Endothelial cell of umbilical vein (primary cell): ENCODE measurements at regions not wholly inside any gene's neighbourhood (a gene's known extent, or its start where the extent isn't known, plus 50 kb on each side); places are given as distances from the start of the nearest gene placed in this dataset.

ENCODE experiments used
- BruUV-seq: library from RNA; stranded (reverse); fragments of 400-500 nt; replicated peaks from 2 replicates; lab custom pipeline; 2021; lab: Mats Ljungman, UMichigan
- CTCF ChIA-PET: fragments of 300-600, 350-600 bp; sonication (Branson Sonifier 250); formaldehyde crosslinking; loops from one replicate; lab custom pipeline; 2021; ENCODE audit warnings: antibody characterized with exemption, inconsistent platforms; lab: Charles Lee
- POLR2A ChIA-PET: fragments of 300-600, 350-600 bp; sonication (Branson Sonifier 250); formaldehyde crosslinking; loops from one replicate; lab custom pipeline; 2021; ENCODE audit warnings: antibody characterized with exemption, inconsistent platforms; lab: Charles Lee
- DNase-seq: peaks from one replicate; pipeline ENCODE4 v3.0.0-alpha.2; 2011; ENCODE audit warnings: low read depth, low spot score
- FAIRE-seq: peaks from 2 replicates; lab custom pipeline; 2011; peaks lifted over from hg19 to GRCh38; lab: Jason Lieb, UNC
- H2AFZ ChIP-seq: 2 replicates; pipeline ENCODE4 v1.6.0; 2012; ENCODE audit warnings: low read depth, low read length, control low read depth, inconsistent platforms
- H3K27ac ChIP-seq: 2 replicates; pipeline ENCODE4 v1.5.1; 2011; ENCODE audit warnings: low read depth, mild to moderate bottlenecking, control low read depth, low read length, moderate library complexity; ENCODE audit not compliant: insufficient read depth
- H3K27me3 ChIP-seq, 2 experiments: 2 replicates each; pipeline versions ENCODE4 v1.6.0 to v1.6.1; 2011; ENCODE audit warnings: low read length in 2 of 2, mixed read lengths in 1 of 2; ENCODE audit not compliant: control insufficient read depth in 2 of 2, insufficient read depth in 2 of 2
- H3K36me3 ChIP-seq, 2 experiments: 2 replicates in 1 of 2; 3 replicates in 1 of 2; pipeline ENCODE4 v1.5.1; 2011; ENCODE audit warnings: low read length in 2 of 2, mild to moderate bottlenecking in 1 of 2, moderate library complexity in 1 of 2; ENCODE audit not compliant: control insufficient read depth in 2 of 2, insufficient read depth in 2 of 2; ENCODE audit errors: extremely low read depth in 1 of 2
- H3K4me1 ChIP-seq: 3 replicates; pipeline ENCODE4 v1.5.1; 2011; ENCODE audit warnings: mild to moderate bottlenecking, low read length; ENCODE audit not compliant: control insufficient read depth, insufficient read depth; ENCODE audit errors: extremely low read depth
- H3K4me2 ChIP-seq: 2 replicates; pipeline ENCODE4 v1.6.1; 2011; ENCODE audit warnings: low read length, control low read depth, mixed read lengths; ENCODE audit not compliant: insufficient read depth
- H3K4me3 ChIP-seq, 3 experiments: fragments of 200-600 bp in 1 of 3; sonication (generic), shearing (Covaris generic) in 1 of 3; replicated peaks in 1 of 3; 2 replicates each; pipeline ENCODE4 v1.5.1; 2011 to 2016; ENCODE audit warnings: control low read depth in 3 of 3, low read length in 3 of 3, mild to moderate bottlenecking in 2 of 3, inconsistent platforms in 1 of 3, low read depth in 1 of 3, moderate library complexity in 1 of 3; ENCODE audit not compliant: insufficient read depth in 1 of 3
- H3K79me2 ChIP-seq: 2 replicates; pipeline ENCODE4 v1.6.0; 2012; ENCODE audit warnings: low read length, inconsistent platforms; ENCODE audit not compliant: control insufficient read depth, insufficient read depth
- H3K9ac ChIP-seq: replicated peaks from 2 replicates; pipeline ENCODE3; 2011; ENCODE audit warnings: low read length, control low read depth; ENCODE audit not compliant: insufficient read depth; ENCODE audit errors: extremely low read depth
- H3K9me1 ChIP-seq: replicated peaks from 3 replicates; pipeline ENCODE4 v1.6.0; 2011; ENCODE audit warnings: mild to moderate bottlenecking, low read length; ENCODE audit not compliant: control insufficient read depth, insufficient read depth; ENCODE audit errors: extremely low read depth
- H3K9me3 ChIP-seq: replicated peaks from 2 replicates; pipeline ENCODE4 v1.5.1; 2012; ENCODE audit warnings: low read length, inconsistent platforms; ENCODE audit not compliant: control insufficient read depth, insufficient read depth
- H4K20me1 ChIP-seq: replicated peaks from 2 replicates; pipeline ENCODE3; 2011; ENCODE audit warnings: mild to moderate bottlenecking, low read length; ENCODE audit not compliant: control insufficient read depth, insufficient read depth; ENCODE audit errors: extremely low read depth
- EZH2 ChIP-seq: IDR thresholded peaks from 2 replicates; pipeline ENCODE4 v1.6.1; 2012; ENCODE audit warnings: borderline replicate concordance, low read depth, mild to moderate bottlenecking, moderate library complexity, low read length, inconsistent platforms; ENCODE audit not compliant: severe bottlenecking
- GATA2 ChIP-seq: IDR thresholded peaks from 2 replicates; pipeline ENCODE4 v1.7.0; 2011; ENCODE audit warnings: low read depth, mild to moderate bottlenecking, moderate library complexity, mixed read lengths, low read length; ENCODE audit not compliant: insufficient read length, insufficient read depth
- JUN ChIP-seq: IDR thresholded peaks from 2 replicates; pipeline ENCODE4 v1.6.1; 2011; ENCODE audit warnings: borderline replicate concordance, low read depth; ENCODE audit not compliant: insufficient read length, insufficient read depth
- MYC ChIP-seq: IDR thresholded peaks from one replicate; pipeline ENCODE4 v1.6.1; 2011; ENCODE audit warnings: mild to moderate bottlenecking, low read depth, low read length
- POLR2AphosphoS5 ChIP-seq: IDR thresholded peaks from 2 replicates; pipeline ENCODE4 v1.6.1; 2012; ENCODE audit warnings: low read depth, mild to moderate bottlenecking, control low read depth, low read length, moderate library complexity; ENCODE audit not compliant: insufficient read depth
- dilution Hi-C: fragments of 300-500 bp; cut with MboI; formaldehyde crosslinking; loops from one replicate; pipeline ENCODE4 v1.15.0; 2019; ENCODE audit warnings: low sequenced_read_pairs; ENCODE audit not compliant: extremely low pct_ligation_motif_present
- intact Hi-C: fragments of 100-400 bp; cut with micrococcal nuclease; formaldehyde crosslinking; loops from one replicate; pipeline ENCODE4 v1.10.0; 2022
- TF ChIP-seq, protein P1 (sequence below), 2 donors: IDR thresholded peaks; 1 replicate in 1 of 2; 2 replicates in 1 of 2; pipeline ENCODE4 v1.5.1; 2011; ENCODE audit warnings: low read length in 2 of 2, mild to moderate bottlenecking in 2 of 2, moderate library complexity in 2 of 2, control low read depth in 1 of 2, inconsistent platforms in 1 of 2, low read depth in 1 of 2; ENCODE audit not compliant: insufficient read depth in 1 of 2; ENCODE audit errors: extremely low read depth in 1 of 2
- TF ChIP-seq, protein P2 (sequence below): IDR thresholded peaks from 2 replicates; pipeline ENCODE4 v1.6.1; 2011; ENCODE audit not compliant: insufficient read depth, insufficient read length

DNA sequence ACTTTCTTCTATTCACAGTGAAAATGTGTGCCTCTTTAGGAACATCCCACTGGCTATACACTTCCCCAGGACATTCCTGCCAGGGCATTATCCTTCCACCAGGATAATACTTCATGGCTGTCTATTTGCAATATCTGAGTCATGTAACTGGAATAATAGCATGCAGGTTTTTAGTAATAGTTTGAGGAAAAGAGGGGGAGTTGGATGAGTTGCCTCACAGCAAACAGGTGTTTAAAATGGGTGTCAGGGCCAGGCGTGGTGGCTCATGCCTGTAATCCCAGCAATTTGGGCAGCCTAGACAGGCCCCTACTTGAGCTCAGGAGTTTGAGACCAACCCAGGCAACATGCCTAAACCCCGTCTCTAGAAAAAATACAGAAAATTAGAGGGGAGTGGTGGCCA lies 585.9 kb downstream of the DIPK2A start:
- dilution Hi-C loops = no loop called here

More for the DNA sequence above, 585.9 kb downstream of the DIPK2A start:
- Histone ChIP-seq H3K36me3 (no peaks in the 10 kb centered on the region), H2AFZ (no peak overlapping the region), H3K9ac (no peak overlapping the region), H3K4me2 (no peak overlapping the region), H3K9me3 (no peaks in the 10 kb centered on the region), H3K27ac (no peak overlapping the region), H3K4me3 (no peak overlapping the region), H3K9me1 (no peaks in the 10 kb centered on the region), H3K4me1 (no peaks in the 10 kb centered on the region), H4K20me1 (no peaks in the 10 kb centered on the region), H3K27me3 (no peaks in the 10 kb centered on the region), H3K79me2 (no peaks in the 10 kb centered on the region)
- ChIA-PET CTCF (interaction anchor here (1.0 to 2.0 kb wide), 3 partner anchors 9 to 16 kb away, joined by 3 to 5 read pairs (median 4); no protein-coding TSS in a partner anchor), POLR2A (no interaction called here)
- BruUV-seq = no TSS peak
- no peak for TF ChIP-seq MYC
- TF ChIP-seq POLR2AphosphoS5 = no peak
- TF ChIP-seq, protein P1, sequence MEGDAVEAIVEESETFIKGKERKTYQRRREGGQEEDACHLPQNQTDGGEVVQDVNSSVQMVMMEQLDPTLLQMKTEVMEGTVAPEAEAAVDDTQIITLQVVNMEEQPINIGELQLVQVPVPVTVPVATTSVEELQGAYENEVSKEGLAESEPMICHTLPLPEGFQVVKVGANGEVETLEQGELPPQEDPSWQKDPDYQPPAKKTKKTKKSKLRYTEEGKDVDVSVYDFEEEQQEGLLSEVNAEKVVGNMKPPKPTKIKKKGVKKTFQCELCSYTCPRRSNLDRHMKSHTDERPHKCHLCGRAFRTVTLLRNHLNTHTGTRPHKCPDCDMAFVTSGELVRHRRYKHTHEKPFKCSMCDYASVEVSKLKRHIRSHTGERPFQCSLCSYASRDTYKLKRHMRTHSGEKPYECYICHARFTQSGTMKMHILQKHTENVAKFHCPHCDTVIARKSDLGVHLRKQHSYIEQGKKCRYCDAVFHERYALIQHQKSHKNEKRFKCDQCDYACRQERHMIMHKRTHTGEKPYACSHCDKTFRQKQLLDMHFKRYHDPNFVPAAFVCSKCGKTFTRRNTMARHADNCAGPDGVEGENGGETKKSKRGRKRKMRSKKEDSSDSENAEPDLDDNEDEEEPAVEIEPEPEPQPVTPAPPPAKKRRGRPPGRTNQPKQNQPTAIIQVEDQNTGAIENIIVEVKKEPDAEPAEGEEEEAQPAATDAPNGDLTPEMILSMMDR (IDR thresholded peaks at IDR 0.05; ENCODE audit: extremely low read depth in 1 of 2, insufficient read depth in 1 of 2, low read depth in 1 of 2, low read length in 2 of 2) = no peak
- TF ChIP-seq EZH2 = no peak
- no peak for TF ChIP-seq JUN
- TF ChIP-seq, protein P2, sequence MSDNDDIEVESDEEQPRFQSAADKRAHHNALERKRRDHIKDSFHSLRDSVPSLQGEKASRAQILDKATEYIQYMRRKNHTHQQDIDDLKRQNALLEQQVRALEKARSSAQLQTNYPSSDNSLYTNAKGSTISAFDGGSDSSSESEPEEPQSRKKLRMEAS = no peak
- TF ChIP-seq GATA2 = no peak
- DNase-seq = no peak
- intact Hi-C loops = no loop called here
- no peak for FAIRE-seq
